ENCODE measurements at regions not wholly inside any gene's neighbourhood (a gene's known extent, or its start where the extent isn't known, plus 50 kb on each side); places are given as distances from the start of the nearest gene placed in this dataset.

DNA sequence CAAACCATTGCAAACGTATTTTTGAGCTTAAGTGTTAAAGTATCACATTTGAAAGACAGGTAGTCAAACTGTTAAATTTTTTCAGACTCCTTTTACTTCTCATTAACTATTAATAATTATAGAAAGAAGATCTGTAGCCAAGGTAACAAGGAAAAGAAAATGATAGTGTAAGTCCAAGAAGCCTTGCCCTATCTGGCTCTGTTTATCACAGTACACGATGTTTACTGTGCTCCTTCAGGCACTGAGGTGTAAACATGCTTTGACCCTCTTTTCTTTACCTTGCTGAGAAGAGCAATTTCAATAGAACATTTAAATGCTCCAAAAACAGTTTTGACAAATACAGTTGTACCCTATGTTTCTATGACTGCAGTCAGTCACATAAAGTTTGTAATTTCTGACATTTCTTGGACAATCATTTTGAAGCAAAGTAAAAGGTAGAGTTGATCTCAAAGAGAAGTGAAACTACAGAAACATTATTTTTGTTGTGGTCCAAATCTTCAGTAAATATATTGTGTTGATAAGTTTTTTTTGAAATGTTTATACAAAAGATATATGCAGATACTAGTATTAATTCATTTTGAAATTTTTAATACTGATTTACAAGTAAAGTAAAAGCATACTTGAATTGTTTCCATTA, 152.6 kb upstream of the KYNU start:
- no peak for TF ChIP-seq GATA2 (IDR thresholded peaks at IDR 0.05; ENCODE audit: insufficient read depth, insufficient read length, low read depth, low read length)
- TF ChIP-seq, protein P1, sequence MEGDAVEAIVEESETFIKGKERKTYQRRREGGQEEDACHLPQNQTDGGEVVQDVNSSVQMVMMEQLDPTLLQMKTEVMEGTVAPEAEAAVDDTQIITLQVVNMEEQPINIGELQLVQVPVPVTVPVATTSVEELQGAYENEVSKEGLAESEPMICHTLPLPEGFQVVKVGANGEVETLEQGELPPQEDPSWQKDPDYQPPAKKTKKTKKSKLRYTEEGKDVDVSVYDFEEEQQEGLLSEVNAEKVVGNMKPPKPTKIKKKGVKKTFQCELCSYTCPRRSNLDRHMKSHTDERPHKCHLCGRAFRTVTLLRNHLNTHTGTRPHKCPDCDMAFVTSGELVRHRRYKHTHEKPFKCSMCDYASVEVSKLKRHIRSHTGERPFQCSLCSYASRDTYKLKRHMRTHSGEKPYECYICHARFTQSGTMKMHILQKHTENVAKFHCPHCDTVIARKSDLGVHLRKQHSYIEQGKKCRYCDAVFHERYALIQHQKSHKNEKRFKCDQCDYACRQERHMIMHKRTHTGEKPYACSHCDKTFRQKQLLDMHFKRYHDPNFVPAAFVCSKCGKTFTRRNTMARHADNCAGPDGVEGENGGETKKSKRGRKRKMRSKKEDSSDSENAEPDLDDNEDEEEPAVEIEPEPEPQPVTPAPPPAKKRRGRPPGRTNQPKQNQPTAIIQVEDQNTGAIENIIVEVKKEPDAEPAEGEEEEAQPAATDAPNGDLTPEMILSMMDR (IDR thresholded peaks at IDR 0.05; ENCODE audit: extremely low read depth in 1 of 2, insufficient read depth in 1 of 2, low read depth in 1 of 2, low read length in 2 of 2): no peak
- no peak for TF ChIP-seq POLR2A (IDR thresholded peaks at IDR 0.05; ENCODE audit: low read depth, low read length)
- TF ChIP-seq EZH2 (IDR thresholded peaks at IDR 0.05; ENCODE audit: borderline replicate concordance, low read depth, low read length, severe bottlenecking): no peak
- TF ChIP-seq, protein P2, sequence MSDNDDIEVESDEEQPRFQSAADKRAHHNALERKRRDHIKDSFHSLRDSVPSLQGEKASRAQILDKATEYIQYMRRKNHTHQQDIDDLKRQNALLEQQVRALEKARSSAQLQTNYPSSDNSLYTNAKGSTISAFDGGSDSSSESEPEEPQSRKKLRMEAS (IDR thresholded peaks at IDR 0.05; ENCODE audit: insufficient read depth, insufficient read length): no peak
- no peak for TF ChIP-seq JUN (IDR thresholded peaks at IDR 0.05; ENCODE audit: borderline replicate concordance, insufficient read depth, insufficient read length, low read depth)
- TF ChIP-seq POLR2AphosphoS5 (IDR thresholded peaks at IDR 0.05; ENCODE audit: insufficient read depth, low read depth, low read length): no peak

All from endothelial cell of umbilical vein (primary cell).